NCI-H460 (cell line): ENCODE measurements at regions not wholly inside any gene's neighbourhood (a gene's known extent, or its start where the extent isn't known, plus 50 kb on each side); places are given as distances from the start of the nearest gene placed in this dataset.

Experiments
- DNase-seq: peaks from one replicate; pipeline ENCODE4 v3.0.0-alpha.2; 2016; ENCODE audit warnings: low read depth; ENCODE audit errors: extremely low read depth

DNA sequence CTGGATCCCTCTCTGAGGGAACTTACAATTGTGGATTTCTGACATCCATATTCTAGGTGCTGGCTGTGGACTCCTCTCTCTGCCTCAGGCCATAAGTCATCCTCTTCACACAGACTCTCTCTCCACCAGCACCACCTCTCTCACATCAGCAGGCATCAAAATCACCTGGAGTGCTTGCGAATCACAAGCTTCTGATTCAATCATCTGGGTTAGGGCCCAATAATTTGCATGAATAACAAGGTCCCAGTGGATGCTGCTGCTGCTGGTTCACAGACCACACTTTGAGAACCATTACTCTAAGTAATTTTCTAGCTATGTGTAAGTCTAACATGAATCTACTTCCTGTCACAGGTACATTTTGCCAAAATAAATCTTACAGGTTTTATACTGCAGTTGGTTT lies 214.9 kb downstream of the DSEL start:
- no peak for DNase-seq

DNA sequence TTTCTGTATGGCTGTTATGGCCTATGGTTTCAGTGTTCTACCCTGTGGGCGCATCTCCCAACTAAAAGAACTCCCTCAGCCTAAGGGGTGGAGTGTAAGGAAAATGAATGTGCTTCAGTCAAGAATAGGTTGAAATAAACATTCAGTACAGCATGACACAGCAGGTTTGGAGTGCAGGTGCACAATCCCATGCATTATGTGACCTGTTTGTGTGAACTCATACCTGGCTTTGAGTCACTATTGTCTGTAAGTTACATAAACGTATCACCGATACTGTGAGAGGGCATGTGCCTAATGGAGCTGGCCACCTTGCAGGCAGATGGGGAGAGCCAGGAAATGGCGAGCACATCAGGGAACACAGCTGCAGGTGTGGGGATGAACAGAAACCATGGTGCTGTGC lies 216.0 kb downstream of the DSEL start:
- DNase-seq: no peak

DNA sequence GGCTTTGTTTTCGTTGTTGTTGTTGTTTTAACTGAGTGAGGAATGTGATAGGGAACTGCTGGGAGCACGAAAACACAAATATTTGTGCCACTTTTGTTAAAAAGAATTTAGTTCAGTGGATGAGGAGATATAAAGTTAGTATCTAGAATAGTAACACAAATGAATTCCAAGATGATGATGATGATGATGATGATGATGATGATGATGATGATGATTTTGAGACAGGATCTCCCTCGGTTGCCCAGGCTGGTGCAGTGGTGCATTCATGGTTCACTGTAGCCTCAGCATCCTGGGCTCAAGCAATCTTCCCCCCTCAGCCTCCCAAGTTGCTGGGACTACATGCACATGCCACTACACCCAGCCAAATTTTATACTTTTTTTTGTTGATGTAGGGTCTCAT lies 223.7 kb downstream of the DSEL start:
- DNase-seq: no peak

DNA sequence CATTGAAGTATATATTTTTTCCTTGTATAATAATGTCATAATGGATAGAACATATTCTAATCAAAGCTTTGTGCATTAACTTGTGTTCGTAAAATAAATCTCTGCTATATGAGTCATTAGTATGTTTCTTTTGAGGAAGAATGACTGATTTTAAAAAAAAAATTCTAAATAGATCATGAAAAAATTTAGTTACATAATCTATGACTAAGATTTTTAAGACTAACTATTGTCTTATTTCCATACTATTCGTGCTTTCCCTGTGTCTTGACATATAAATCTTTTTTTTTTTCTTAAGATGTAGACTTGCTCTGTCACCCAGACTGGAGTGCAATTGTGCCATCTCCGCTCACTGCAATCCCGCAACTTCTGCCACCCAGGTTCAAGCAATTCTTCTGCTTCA lies 226.1 kb downstream of the DSEL start:
- no peak for DNase-seq

DNA sequence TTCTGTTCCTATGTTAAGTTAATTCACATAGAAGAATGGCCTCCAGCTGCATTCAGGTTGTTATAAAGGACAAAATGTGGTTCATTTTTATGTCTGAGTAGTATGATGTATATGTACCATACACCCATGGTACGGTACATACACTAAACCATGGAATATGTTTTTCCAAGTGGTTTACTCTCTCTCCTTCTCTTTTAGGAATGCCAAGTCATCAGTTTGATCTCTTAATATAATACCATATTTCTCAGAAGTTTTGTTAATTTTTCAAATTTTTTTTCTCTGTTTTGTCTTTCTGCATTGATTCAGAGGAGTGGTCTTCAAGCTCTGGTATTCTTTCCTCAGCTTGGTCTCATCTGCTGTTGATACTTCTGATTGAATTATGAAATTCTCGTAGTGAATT lies 230.9 kb downstream of the DSEL start:
- DNase-seq: no peak

DNA sequence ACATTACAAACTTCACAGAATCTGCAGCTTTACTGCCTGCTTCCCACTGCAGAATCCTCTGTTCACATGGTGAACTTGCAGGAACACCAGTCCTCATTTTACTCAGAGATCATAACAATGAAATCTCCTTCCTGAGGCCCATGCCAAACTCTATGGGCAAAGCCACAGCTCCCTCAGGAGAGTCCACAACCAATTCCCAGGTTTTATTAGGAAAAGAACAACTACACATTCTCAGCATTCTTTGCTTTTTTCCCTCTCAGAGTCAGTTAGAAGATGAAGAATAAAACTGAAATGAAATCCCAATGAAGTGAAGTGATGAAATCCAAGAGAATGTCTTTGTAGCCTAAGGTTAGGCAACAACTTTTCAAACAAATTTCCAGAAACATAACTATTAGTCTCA lies 233.7 kb downstream of the DSEL start:
- DNase-seq: no peak

DNA sequence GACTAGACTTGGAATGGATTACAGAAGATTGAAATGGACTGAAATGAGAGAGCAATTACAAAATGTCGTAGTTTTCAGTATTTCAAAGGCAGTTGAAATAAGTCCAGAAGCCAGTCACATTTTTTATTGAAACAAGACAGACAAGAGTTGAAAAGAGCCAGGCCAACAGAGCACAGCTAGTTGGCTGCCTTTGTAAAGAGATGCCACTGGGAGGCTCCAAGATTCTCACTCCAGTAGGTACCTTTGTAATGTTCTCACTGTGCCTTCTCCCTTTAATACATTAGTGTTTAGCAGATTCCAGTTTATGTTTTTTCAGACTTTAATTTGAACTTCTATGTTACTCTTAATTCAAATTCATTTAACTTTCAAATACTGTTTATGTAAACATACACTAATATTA lies 234.8 kb downstream of the DSEL start:
- no peak for DNase-seq

DNA sequence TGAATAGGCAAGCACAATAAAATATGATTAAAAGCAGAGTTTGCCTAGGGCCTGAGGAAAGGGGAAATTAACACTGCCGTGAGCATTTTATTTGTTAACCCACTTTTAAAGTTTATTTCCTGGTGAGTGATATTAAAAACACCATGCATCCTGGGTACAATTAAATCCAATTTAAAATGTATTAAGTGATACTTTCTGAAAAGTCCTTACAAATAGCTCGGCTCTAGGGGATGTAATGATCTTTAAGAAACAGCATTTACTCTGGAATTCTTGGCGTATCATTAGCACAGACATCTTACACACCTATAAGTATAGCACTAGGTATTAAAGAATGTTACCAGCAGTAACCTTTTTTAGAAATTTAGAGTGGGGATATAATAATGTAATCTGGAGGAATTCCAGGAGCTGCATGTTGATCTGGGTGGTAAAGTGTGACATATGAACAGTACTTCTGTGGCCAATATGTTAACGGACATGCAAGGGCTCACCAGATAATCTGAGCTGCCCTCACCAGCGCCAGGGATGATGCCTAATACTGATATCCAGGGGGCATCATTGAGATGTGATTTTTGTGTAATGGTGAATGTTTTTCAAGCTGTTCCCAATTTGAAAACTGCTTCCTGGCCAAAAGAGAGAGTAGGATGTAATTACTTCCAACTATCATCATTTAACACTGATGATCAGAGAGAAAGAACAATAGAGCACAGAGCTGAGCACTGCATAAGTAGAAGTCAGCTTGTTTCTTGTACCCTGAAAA lies 235.9 kb downstream of the DSEL start:
- DNase-seq: no peak

DNA sequence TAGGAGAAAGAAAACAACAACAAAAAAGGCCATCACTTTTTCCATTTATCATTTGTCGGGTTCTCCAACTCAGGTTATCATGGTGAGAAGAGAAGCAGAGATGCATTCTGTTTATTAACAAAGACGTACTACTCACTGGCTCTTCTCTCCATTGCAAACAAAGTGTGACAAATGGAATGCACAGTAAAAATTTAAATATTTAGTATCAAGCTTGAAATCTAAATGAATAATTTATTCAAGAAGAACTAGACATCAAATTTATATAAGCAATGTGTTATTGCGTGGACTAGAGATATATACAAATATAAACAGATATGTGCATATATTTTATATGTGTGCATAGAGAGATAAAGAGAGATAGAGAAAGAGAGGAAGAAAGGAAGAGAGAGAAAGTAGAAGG lies 236.5 kb downstream of the DSEL start:
- no peak for DNase-seq

DNA sequence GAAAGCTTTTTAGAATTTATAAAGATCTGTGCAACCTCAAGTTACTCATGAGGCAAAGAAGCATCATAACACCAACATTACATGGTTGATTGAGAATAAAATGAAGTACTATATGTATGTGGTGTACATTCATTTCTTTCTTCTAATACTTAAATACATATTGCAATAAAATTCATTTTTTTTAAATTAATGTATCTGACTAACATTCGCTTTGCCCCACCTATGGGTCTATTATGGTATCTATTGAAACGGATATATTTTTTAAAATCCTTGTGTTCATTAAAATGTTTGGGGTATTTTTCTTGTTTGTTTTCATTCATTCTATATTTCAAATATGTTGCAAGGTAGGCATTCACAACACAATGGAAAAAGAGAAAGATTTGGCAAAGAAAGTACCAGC lies 237.5 kb downstream of the DSEL start:
- DNase-seq: no peak

DNA sequence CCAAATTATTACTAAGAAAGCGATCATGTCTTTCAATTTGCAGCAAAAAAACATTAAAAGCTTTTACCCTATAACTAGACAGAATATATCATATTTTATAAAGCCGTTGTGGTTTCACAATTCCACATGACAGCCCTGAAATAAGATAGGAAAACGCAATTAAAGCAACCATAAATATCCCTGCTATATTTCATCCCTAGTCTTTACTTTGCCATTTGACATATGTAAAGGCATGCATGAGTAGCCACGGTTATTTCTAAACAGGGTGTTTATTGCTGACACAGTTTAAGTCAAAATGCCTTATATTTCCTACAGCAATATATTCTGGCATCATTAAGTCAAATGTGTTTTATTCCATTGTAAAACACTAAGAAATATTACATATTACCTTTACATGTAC lies 239.9 kb downstream of the DSEL start:
- no peak for DNase-seq

DNA sequence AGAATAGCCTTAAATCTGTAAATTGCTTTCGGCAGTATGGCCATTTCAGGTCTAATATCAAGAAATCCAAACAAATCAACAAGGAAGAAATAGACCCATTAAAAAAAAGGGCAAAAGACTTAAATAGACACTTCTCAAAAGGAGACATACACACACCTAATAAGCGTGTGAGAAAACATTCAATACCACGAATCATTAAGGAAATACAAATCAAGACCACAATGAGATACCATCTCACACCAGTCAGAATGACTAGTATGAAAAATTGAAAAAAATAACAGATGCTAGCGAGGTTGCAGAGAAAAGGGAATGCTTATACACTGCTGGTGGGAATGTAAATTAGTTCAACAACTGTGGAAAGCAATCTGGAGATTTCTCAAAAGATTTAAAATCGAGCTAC lies 243.2 kb downstream of the DSEL start:
- DNase-seq: no peak

DNA sequence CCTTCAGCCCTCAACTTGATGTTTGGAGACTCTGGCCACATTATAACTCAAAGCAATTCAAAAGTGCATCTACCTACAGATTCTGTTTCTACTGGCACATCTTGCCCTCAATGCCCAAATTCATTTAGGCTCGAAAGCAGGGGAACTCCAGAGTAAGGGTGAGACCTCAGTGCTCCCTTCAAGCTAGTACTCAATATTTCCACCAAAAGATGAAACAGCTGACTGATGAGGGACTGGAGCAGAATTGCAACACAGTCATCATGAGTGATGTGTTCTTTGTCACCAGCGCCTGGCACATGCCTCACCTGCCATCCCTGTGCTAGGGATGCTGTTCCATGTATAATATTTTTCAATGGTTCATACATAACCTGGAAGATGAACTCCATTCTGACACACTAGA lies 247.3 kb downstream of the DSEL start:
- DNase-seq: no peak

DNA sequence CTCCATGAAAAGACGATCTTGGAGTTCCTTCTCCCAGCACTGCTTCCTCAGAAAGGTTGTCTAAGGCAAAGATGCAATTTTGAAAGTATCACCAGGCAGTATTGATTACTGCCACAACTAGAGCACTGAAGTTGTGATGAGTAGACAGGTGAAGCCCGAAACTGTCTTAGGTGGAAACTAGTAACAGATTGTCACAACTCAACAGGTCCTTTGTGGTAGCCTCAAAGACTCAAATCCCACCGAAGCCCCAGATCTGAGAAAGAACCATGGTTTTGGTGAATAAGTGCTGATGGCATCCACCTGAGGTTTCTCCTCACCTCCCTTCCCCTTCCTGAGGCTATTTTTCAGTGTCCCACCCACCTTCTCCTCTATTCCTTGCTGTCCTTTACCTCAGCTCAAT lies 248.0 kb downstream of the DSEL start:
- no peak for DNase-seq

DNA sequence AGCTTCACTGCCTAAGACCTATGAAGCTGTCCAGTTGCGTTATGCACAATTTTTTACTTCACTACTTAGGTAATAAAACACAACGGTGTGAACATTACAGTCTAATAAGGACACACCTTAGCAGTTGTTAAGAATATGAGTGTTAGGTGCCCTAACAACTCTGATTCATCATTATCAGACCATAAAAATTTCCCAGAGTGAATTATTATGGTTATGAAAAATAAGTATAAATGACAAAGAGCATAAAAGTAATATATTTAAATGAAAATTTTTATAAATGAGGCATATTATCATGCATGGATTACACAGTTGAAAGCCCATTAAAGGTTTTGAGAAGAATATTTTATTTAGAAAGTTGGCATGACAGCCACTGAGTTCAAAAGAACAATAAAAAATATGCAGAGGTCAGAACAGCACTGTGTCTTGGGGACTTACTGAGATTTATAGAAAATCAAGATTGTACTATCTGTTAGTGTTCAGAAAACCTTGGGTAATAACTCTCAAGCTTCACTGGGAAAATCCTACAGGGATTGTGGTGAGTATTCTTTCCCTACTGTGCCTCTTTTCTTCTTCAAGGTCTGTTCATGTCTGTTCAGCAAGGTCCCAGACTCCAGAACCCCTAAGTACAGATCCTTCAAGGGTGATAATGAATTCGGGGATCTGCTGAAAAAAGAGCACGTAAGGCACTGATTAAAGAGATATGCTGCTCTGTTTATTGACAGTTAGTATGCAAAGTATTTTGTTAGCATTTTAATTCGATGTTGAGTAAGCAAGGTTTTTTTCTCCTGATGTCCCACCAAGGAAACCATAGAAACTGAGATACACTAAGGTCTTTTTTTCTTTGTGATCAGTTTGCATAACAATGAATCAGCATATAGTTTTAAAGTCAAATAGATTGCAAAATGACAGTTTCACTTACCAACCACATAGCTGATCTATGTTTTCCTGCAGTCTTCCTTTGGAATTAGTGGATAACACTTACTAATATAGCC lies 250.0 kb downstream of the DSEL start:
- DNase-seq: no peak

DNA sequence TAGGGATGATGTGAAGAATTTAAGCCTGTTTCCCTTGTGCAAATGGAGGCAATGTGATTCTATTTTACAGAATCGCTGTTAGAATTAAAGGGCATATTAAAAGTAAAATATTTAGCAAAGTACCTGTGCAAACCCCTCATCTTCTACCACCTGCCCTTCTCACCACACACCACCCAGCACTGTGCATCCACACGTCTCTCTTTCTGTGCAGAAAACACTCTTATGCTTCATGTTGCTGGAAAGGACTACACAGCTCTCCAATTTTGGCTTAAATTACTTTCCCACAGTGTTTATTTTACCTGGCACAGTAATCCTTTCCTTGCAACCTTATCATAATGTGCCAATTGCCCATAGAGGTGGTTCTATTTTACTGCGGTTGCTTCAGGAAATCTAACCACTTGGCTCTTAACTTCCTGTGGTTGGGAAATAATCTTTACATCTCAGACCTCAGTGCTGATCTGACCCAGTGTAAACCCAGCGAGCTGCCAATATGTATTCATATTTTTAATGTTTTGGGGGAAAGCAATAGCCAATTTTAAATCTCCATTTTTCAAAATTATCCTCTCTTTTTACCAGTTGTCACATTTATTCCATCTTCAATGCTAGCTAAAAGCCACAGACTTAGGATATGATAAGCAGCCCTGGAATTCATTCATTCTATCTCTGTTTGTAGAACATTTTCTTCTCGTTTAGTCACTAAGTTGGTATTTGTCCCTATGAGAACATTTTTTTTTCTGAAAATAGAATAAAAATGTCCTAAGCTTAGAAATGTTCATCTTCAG lies 250.9 kb downstream of the DSEL start:
- DNase-seq: no peak

DNA sequence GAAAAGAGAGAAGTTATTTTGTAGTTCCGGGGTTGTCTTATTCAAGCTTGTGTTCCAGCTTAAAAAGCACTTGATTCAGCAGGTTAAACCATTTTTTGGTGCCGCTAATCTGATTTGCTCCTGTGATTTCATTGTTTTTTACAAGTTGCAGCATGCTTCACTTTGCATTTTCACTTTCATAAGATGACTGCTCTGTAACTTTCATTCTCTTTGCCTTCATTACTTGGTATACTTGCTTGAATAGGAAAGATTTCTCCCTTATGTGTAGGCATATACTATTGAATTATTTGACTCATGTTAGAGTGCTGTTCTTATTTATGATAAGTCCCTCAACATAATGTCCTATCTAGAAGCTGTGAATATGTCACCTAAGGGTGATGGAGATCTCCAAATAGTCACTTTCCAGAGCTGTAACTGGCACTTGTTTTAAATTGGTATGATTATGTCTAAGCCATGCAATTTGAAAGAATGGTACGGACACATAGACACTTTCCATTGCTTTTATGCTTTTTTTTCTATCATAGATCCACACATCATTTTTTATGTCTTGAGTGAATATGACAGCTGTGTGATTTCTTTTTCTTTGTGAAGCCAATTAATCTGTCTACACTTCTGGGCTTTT lies 254.5 kb downstream of the DSEL start:
- DNase-seq: no peak

DNA sequence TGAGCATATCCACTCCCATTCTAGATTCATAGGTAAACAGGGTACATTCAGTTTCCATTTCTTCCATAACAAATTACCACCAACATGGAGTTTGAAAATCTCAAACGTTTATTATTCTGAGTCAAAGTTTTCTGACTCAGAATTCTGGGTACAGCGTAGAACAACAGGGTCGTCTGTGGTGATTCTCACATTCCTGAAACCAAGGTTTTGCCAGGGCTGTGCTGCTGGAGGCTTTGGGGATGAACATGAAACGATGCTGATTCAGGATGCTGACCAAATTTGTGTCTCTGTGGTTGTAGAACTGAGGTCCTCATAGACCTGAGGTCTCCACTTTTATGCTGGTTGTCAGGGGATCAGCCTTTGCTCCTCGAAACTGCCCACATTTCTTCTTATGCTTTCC lies 255.7 kb downstream of the DSEL start:
- no peak for DNase-seq

DNA sequence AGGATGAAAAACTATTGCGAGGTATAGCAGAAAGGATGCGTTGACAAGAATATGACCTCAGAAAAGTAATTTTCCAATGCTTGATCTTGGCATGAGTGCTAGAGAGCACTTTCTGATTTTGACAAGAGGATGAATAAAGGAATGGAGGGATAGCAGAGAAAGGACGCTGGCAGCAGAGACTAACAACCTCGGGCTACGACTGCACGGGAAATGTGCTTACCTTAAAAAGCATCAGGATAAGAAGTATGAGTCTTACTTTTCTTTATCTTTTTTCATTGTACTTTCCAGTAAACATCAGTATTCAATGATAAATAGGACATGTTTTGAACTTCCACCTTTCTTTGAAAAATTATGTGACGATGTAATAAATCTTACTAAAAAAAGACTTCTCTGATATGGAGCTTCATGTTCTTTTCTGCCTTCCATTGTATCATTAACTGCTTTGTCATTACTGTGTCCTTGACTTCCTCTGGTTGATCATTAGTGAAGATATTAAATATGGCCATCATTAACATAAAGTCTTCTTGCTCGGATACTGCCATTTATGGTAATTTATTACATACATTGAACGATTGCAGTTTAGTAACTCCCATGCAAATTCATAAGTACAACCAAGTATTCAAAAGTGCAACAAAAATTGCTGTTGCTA lies 265.6 kb downstream of the DSEL start:
- DNase-seq: no peak
